GM12801 (cell line): ENCODE measurements at regions not wholly inside any gene's neighbourhood (a gene's known extent, or its start where the extent isn't known, plus 50 kb on each side); places are given as distances from the start of the nearest gene placed in this dataset.

Experiments
- TF ChIP-seq, protein P1 (sequence below): IDR thresholded peaks from one replicate; pipeline ENCODE4 v1.5.1; 2011; ENCODE audit warnings: control low read depth; ENCODE audit not compliant: insufficient read length; ENCODE audit errors: extremely low read depth

DNA sequence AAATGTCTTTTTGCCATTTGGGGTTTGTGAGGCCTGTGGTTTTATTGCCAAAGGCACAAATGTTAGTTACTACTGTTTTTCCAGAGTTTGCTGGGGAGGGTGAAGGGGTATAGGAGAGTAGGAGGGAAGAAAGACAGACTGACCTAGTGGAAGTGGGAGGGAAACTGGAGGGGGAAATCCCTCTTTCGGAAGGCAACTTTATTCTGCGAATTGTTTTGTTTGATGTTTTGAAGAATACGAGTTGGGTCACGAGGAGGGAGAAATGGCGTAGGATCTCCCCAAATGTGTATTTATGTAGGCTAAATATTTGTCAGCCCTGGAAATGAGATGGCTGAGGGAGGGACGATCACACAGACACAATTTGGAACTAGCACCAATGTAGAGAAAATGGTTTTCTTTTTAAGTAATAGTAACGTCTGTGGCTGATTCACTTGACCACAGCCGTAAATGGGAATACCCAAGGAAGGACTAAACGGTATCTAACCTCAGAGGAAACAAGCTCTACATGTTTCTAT is 172.3 kb downstream of the ICOS start:
- TF ChIP-seq, protein P1, sequence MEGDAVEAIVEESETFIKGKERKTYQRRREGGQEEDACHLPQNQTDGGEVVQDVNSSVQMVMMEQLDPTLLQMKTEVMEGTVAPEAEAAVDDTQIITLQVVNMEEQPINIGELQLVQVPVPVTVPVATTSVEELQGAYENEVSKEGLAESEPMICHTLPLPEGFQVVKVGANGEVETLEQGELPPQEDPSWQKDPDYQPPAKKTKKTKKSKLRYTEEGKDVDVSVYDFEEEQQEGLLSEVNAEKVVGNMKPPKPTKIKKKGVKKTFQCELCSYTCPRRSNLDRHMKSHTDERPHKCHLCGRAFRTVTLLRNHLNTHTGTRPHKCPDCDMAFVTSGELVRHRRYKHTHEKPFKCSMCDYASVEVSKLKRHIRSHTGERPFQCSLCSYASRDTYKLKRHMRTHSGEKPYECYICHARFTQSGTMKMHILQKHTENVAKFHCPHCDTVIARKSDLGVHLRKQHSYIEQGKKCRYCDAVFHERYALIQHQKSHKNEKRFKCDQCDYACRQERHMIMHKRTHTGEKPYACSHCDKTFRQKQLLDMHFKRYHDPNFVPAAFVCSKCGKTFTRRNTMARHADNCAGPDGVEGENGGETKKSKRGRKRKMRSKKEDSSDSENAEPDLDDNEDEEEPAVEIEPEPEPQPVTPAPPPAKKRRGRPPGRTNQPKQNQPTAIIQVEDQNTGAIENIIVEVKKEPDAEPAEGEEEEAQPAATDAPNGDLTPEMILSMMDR: no peak

DNA sequence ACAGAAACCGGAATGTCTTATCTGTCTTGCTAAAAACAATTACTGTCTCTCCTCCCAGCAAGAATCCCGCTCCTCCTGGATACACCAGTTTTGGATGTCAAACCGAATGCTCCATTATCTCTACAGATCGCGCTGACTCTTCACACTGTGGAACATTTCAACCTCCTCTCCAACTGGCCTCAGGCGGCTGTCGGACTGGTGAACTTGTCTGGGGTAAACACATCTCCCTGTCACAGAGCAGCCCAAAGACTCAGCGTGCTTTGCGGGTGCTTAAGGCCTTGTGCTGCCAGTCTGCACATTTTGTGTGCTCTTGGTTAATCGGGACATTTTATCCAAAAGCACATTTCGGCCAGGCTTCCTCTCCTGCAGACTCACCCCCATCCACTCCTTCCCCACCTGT is 173.1 kb downstream of the ICOS start:
- TF ChIP-seq, protein P1: no peak

DNA sequence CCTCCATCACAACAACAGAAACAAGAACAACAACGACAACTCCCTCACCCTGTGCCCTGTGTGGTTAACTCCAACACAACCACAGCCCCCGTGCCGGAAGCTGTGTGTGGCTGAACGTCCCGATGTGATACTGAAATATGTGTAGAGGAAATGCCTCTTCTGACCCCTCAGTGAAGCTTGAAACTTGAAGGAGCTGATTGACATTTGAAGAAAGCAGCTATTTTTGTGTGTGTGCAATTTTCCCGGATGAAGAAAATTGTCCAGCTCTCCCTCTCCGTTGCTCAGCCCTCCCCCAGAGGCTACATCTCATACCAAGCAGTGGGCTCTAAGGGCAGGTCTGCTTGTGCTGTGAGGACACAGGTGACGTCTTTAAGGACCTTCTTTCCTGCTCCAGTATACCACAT is 173.8 kb downstream of the ICOS start:
- TF ChIP-seq, protein P1: no peak

DNA sequence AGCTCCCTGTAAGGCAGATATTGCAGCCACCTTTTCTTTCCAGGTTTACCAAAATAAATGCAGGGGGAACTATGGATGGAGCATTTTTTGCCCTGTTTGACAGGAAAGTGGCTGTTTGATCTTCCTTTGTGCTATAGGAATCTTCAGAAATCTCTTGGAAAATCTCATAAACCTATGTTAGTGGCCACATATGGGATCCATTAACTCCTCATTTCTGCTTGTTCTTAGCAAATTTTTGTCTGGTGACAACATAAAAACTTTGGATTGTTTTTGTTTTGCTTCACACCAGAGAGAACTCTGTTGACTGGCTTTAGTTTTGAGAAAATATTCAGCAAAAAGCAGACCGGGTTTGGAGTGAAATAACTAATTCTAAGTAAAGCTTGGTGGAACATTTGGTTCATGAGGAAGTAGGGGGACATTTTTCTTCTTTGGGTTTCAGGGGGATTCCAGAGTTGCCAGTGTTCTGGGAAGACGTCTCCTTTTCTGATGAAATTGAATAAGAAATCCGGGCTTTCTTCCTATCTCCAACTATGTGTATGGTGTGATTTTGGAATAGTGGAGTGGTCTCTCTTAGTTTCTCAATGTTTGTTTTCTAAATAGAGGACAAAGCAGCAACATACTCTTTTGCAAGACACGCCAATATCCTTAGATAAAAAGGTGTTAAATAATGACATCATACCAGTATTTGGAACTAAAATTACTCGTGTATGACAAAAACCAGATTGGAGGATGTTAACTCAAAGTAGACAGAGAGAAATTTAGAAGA is 174.4 kb downstream of the ICOS start:
- TF ChIP-seq, protein P1: no peak

DNA sequence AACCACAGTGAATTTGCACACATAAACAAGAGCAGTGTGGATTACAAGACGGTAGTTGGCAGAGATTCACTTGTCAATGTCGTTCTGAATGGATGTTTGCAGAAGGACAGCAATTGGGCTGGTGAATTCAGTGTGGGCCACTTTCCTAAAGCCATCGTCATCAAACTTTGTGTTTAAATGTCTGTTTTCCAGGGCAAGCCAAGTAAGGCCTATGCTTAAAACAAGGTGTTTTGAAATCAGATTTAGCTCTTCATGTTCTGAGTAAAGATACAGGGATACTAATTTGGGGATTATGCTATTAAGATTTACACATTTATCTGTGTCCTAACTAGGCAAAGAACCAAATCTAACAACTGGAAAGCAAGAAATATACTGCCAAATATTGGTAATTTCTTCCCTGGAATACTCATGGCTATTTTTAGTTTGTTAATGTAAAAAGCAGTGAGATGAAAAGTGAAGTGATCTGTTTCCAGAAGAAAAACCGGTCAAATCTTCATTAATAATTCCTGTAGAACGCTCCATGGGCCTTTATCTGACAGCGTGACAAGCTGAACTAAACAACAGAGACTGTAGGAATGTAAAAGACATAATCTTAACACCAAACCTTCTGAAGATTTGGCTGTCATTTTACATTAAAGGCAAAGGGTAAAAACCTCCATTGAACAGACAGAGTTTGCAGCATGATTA is 175.7 kb downstream of the ICOS start:
- TF ChIP-seq, protein P1: no peak

DNA sequence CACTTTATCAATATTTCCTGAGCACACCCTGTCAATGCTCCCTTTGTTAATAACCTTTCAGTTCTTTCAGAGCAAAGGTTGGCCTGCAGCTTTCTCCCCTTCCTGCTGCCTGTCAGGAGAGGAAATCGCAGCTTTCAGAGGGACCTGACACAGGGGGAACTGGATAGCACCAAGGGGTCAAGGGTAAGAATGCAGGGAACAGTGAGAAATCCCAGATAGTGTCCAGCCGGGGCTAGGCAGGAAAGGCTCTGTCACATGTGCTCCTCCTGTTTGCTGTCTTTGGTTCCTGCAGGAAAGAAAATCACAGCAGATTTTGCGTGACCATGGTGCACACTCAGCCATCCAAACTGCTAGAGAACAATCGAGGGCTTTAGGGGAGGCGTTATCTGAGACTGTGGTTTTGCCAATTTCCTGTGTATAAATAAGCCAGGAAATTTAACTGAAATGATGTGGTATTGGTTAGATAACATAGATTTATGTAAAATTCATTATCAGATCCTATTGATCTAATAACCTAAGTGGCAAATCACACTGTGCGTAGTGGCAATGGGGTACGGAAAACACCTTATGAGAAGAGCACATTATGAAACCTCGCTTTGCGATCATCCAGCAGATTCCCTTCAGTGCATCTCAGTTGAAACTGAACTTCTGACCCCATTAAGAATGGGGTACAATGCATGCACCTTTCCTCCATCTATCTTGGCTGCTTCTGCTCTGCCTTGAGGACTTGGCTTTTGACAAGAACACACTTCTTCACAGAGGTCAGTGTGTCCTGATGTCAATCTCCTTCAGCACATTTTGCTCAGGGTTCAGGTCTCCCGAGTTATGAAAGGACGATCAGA is 178.0 kb downstream of the ICOS start:
- TF ChIP-seq, protein P1: no peak
